ENCODE measurements at regions not wholly inside any gene's neighbourhood (a gene's known extent, or its start where the extent isn't known, plus 50 kb on each side); places are given as distances from the start of the nearest gene placed in this dataset.

DNA sequence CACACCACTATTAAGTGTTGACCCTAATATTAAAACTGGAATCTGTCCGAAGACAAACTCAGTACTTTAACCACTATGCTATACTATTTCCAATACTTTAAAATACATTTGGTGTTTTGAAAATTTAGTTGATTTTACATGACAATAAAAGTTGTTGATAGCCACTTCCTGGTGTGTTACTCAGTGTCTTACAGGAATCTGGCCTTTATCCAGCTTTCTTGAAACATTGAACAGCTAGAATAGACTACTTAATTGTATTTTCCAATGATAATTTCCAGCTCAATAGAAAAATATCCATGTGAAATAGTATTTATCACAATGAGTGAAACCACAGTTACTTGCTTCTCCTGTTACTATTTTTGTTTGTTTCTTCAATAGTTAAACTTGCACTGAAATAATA lies 369.6 kb upstream of the ADGRL4 start:
- DNase-seq (ENCODE audit: low spot score) (no peak), ATAC-seq (no peak)
- intact Hi-C loops (cut with DNase I) = no loop called here

GRCh38 chr1:79375352-79375751 lies 368.8 kb upstream of the ADGRL4 start:
- intact Hi-C loops (cut with DNase I) = no loop called here
- ATAC-seq (no peak), DNase-seq (ENCODE audit: low spot score) (no peak)

DNA sequence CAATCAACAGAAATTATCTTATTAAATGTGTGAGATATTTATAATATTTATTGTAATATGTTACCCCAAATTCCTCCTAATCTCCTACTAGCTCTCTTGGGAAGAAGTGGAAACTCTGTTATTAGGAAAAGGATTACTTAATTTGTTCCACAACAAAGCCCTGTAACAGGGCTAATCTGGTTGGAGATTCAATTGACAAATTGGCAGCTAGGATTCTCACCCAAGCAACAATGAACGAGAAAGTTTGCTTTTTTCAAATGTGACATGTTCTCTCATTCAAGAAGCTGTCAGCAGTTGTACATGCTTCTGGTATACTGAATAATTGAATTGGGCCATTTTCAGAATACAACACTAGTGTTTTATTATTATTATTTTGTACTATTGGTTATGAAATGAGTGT lies 367.9 kb upstream of the ADGRL4 start:
- intact Hi-C loops (cut with DNase I) = no loop called here
- no peak for ATAC-seq
- no peak for DNase-seq (ENCODE audit: low spot score)

- intact Hi-C loops (cut with DNase I) = no loop called here
- no peak for DNase-seq (ENCODE audit: low spot score)
- no peak for ATAC-seq
Observed at GRCh38 chr1:79373481-79374125, 367.1 kb upstream of the ADGRL4 start.

DNA sequence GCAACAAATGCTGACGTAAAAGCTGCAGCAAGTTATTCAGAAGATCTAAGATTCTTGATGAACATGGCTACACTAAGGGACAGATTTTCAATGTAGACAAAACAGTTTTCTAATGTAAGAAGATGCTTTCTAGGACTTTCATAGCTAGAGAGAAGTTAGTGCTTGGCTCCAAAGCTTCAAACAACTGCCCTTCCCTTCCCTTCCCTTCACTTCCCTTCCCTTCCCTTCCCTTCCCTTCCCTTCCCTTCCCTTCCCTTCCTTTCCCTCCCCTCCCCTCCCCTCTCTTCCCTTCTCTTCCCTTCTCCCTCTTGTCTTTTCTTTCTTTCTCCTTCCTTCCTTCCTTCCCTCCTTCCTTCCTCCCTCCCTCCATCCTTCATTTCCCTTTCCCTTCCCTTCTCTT lies 365.3 kb upstream of the ADGRL4 start:
- intact Hi-C loops (cut with DNase I) = no loop called here
- DNase-seq (ENCODE audit: low spot score) (no peak), ATAC-seq (no peak)

DNA sequence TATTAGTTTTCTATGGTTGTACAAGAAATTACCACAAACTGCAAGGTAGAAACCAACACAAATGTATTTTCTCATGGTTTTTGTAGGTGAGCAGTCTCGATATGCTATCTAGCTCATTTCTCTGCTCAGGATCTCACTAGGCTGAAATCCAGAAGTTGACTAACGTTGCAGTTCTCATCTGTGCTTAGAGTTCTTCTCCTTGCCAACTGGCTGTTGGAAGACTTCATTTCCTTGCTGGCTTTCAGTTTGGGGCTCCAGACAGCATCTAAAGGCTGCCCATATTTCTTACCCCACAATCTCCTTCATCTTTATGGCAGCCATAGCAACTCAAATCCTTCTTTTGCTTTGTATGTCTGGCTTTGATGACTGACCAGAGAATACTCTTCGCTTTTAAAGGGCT lies 362.6 kb upstream of the ADGRL4 start:
- no peak for DNase-seq (ENCODE audit: low spot score)
- no peak for ATAC-seq
- intact Hi-C loops (cut with DNase I) = no loop called here

DNA sequence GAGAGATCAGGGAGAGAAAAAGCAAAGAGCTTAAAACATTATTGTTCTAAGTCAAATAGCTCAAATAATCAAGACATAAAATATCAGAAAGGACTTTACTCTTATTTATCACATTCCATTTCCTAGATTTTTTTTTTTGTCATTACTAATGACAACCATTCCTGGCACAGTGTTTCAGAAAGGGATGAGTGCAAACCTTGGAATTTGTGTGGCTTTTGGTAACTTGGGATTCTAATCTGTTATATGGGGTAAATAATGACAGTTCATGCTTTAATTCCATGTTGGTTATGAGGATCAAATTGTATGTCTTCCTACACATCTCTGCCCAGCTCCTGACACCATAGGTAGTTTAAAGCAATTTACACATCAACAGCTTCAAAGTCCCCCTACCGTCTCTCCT lies 358.4 kb upstream of the ADGRL4 start:
- no peak for ATAC-seq
- intact Hi-C loops (cut with DNase I) = no loop called here
- no peak for DNase-seq (ENCODE audit: low spot score)

- ATAC-seq (no peak), DNase-seq (ENCODE audit: low spot score) (no peak)
- intact Hi-C loops (cut with DNase I) = no loop called here
Observed at GRCh38 chr1:79363430-79363829, 356.9 kb upstream of the ADGRL4 start.

DNA sequence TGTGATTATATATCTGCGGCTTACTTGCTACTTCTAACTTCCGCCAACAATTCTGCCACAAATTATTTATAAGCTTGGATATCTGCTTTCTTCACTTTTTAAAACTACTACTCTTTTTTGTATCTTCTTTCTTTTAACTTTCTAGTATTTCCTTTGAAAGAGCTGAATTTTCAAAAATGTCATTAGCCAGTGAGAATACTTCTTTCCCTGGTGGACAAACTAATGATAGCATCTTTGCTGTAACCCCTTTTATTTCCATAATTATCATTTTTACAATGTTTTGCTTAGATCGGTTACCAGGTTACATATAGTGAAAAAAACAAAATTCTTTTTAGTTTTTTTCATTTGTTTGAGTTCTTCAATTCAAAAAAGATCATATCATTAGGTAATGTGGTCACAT lies 355.9 kb upstream of the ADGRL4 start:
- ATAC-seq = no peak
- no peak for DNase-seq (ENCODE audit: low spot score)
- intact Hi-C loops (cut with DNase I) = no loop called here

GRCh38 chr1:79355090-79355489 lies 348.6 kb upstream of the ADGRL4 start:
- intact Hi-C loops (cut with DNase I) = no loop called here
- no peak for DNase-seq (ENCODE audit: low spot score)
- ATAC-seq = no peak

GRCh38 chr1:79353224-79353623 lies 346.7 kb upstream of the ADGRL4 start:
- no peak for DNase-seq (ENCODE audit: low spot score)

DNA sequence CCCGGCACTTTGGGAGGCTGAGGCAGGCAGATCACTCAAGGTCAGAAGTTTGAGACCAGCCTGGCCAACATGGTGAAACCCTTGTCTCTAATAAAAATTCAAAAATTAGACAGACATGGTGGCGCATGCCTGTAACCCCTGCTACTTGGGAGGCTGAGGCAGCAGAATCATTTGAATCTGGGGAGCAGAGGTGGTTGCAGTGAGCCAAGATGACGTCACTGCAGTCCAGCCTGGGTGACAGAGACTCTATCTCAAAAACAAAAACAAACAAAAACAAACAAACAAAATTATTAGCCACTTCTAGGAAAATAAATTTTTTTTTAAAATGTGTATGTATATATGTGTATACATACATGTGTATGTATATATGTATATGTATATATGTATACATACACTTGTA lies 320.3 kb upstream of the ADGRL4 start:
- no peak for DNase-seq (ENCODE audit: low spot score)
- no peak for ATAC-seq
- intact Hi-C loops (cut with DNase I) = no loop called here

More at GRCh38 chr1:79353224-79353623, 346.7 kb upstream of the ADGRL4 start:
- ATAC-seq = peak; percentile 75
- intact Hi-C loops (cut with DNase I) = no loop called here

- ATAC-seq (no peak), DNase-seq (ENCODE audit: low spot score) (no peak)
- intact Hi-C loops (cut with DNase I) = no loop called here
Observed at GRCh38 chr1:79325705-79326104, 319.2 kb upstream of the ADGRL4 start.

- intact Hi-C loops (cut with DNase I) = no loop called here
- ATAC-seq (no peak), DNase-seq (ENCODE audit: low spot score) (no peak)
Observed at GRCh38 chr1:79325126-79325525, 318.6 kb upstream of the ADGRL4 start.

- DNase-seq (ENCODE audit: low spot score) = no peak
- ATAC-seq = peak; percentile 79
- intact Hi-C loops (cut with DNase I) = no loop called here
Observed at GRCh38 chr1:79323239-79324025, 316.9 kb upstream of the ADGRL4 start.

- no peak for DNase-seq (ENCODE audit: low spot score)
- ATAC-seq = no peak
- intact Hi-C loops (cut with DNase I) = no loop called here
Observed at GRCh38 chr1:79322511-79323027, 316.0 kb upstream of the ADGRL4 start.

GRCh38 chr1:79312438-79312837 lies 305.9 kb upstream of the ADGRL4 start:
- intact Hi-C loops (cut with DNase I) = no loop called here
- no peak for ATAC-seq
- DNase-seq (ENCODE audit: low spot score) = no peak

- DNase-seq (ENCODE audit: low spot score) (no peak), ATAC-seq (no peak)
- intact Hi-C loops (cut with DNase I) = no loop called here
Observed at GRCh38 chr1:79310609-79311008, 304.1 kb upstream of the ADGRL4 start.

- no peak for ATAC-seq
- no peak for DNase-seq (ENCODE audit: low spot score)
- intact Hi-C loops (cut with DNase I) = no loop called here
Observed at GRCh38 chr1:79304131-79304530, 297.6 kb upstream of the ADGRL4 start.

GRCh38 chr1:79303040-79303439 lies 296.5 kb upstream of the ADGRL4 start:
- ATAC-seq (no peak), DNase-seq (ENCODE audit: low spot score) (no peak)
- intact Hi-C loops (cut with DNase I) = no loop called here
